Right lobe of liver (tissue), 4 donors: ENCODE measurements at regions not wholly inside any gene's neighbourhood (a gene's known extent, or its start where the extent isn't known, plus 50 kb on each side); places are given as distances from the start of the nearest gene placed in this dataset.

Experiments used
- POLR2A ChIP-seq: fragments of 450-650 bp; IDR thresholded peaks from one replicate; pipeline ENCODE4 v1.6.1; 2017; ENCODE audit warnings: antibody characterized with exemption, mild to moderate bottlenecking
- TF ChIP-seq, protein P1 (sequence below), 4 donors: fragments of 200-600 bp in 3 of 4; fragments of 450-650 bp in 1 of 4; IDR thresholded peaks; one replicate each; pipeline versions ENCODE4 v1.5.1 to v1.8.0; 2016 to 2022; ENCODE audit warnings: antibody characterized with exemption in 4 of 4, mild to moderate bottlenecking in 2 of 4
- donor health status: DM: no; HTN: no; CAD: no.
- donor health status: DM: no; HTN: no; CAD: no.
- donor health status: DM: no; HTN: yes; CAD: no.

DNA sequence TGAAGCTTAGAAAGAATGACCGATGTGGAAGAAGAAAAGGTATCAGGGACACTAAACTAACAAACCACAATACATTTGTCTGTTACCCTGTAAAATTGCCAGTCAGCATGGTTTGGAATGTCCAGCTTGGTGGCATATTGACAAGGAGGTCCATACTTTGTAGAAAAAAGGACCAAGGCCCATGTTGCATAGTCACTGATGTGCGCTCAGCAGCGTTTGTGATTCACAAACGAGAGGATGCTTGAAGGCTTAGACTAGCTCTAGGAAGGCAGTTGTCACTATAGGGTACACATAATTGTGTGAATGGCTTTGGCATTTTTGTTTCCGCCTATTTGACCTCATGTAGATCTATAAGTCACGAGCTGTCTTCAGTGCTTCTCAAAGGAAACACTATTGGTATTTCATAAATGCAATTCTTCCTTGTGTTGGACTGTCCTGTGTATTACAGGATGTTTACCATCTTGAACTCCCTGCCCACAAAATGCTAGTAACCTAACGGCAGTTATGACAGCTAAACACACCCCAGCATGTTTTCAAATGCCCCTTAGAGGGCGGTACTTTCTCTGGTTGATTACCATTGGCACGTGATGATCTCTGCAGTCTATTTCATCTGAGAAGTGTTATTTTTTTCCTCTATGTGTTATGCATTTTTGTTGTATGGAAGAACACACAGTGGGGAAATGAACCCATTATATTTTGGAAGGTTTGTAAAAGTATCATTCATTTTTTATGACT lies 304.2 kb downstream of the CYRIA start:
- no peak for TF ChIP-seq POLR2A
- TF ChIP-seq, protein P1, sequence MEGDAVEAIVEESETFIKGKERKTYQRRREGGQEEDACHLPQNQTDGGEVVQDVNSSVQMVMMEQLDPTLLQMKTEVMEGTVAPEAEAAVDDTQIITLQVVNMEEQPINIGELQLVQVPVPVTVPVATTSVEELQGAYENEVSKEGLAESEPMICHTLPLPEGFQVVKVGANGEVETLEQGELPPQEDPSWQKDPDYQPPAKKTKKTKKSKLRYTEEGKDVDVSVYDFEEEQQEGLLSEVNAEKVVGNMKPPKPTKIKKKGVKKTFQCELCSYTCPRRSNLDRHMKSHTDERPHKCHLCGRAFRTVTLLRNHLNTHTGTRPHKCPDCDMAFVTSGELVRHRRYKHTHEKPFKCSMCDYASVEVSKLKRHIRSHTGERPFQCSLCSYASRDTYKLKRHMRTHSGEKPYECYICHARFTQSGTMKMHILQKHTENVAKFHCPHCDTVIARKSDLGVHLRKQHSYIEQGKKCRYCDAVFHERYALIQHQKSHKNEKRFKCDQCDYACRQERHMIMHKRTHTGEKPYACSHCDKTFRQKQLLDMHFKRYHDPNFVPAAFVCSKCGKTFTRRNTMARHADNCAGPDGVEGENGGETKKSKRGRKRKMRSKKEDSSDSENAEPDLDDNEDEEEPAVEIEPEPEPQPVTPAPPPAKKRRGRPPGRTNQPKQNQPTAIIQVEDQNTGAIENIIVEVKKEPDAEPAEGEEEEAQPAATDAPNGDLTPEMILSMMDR (IDR thresholded peaks at IDR 0.05): no peak
